ENCODE measurements at regions not wholly inside any gene's neighbourhood (a gene's known extent, or its start where the extent isn't known, plus 50 kb on each side); places are given as distances from the start of the nearest gene placed in this dataset.

GRCh38 chr5:98403131-98403530 lies 370.3 kb upstream of the RGMB start:
- TF ChIP-seq POLR2AphosphoS5 (IDR thresholded peaks at IDR 0.05; ENCODE audit: borderline replicate concordance, low read depth, low read length) (no peak), EZH2 (IDR thresholded peaks at IDR 0.05) (no peak), FOXP2 (optimal IDR thresholded peaks at IDR 0.05; ENCODE audit: control extremely low read depth, extremely low read length, insufficient read depth) (no peak)

Measured in SK-N-MC (cell line).